ENCODE measurements at regions not wholly inside any gene's neighbourhood (a gene's known extent, or its start where the extent isn't known, plus 50 kb on each side); places are given as distances from the start of the nearest gene placed in this dataset.

GRCh38 chr1:63074321-63074720 lies 248.0 kb upstream of the FOXD3 start:
- H3K79me2 ChIP-seq (ENCODE audit: control insufficient read depth, insufficient read depth, low read length), result no peaks in the 10 kb centered on the region

DNA sequence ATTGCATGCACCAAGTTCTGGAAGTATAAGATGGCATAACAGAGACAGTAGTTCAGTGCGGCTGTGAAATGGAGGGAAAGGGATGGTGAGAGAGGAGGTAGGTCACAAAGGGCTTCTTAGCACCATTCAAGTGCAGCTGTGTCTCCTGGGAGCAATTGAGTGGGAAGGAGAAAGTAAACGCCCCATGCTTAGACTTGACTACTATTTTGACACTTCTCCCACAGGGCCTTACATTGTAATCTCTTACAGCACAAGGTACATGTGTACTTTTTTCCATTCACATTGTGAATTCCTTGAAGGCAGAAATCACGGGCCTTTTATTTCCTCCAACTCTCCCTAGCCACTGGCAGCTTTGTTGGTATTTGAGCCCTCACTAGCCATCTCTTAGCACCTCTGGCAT lies 239.6 kb upstream of the FOXD3 start:
- H3K4me2 ChIP-seq (ENCODE audit: extremely low read depth, insufficient read depth, low read length), result no peak overlapping the region
- no peak overlapping the region for H3K27ac ChIP-seq (ENCODE audit: insufficient read depth, low read length)
- no peaks in the 10 kb centered on the region for H3K4me1 ChIP-seq (ENCODE audit: control insufficient read depth, extremely low read depth, insufficient read depth, low read length)
- no peak overlapping the region for H3K4me3 ChIP-seq (replicated peaks in 1 of 4; ENCODE audit: control extremely low read depth in 1 of 4, insufficient read depth in 1 of 4, low read depth in 3 of 4, low read length in 4 of 4)
- H3K9ac ChIP-seq (ENCODE audit: insufficient read depth, low read length), result no peak overlapping the region
- no peaks in the 10 kb centered on the region for H3K9me3 ChIP-seq (ENCODE audit: control insufficient read depth, insufficient read depth, low read depth, low read length)
- H3K27me3 ChIP-seq (ENCODE audit: control insufficient read depth, insufficient read depth, low read length), result no peaks in the 10 kb centered on the region
- no peak overlapping the region for H2AFZ ChIP-seq (ENCODE audit: low read length)
- DNase-seq (ENCODE audit: low read depth in 2 of 2), result no peak
- H3K36me3 ChIP-seq (ENCODE audit: control insufficient read depth, insufficient read depth, low read length), result no peaks in the 10 kb centered on the region
- TF ChIP-seq EZH2 (IDR thresholded peaks at IDR 0.05; ENCODE audit: low read length, missing control alignments), result no peak
- no peak for TF ChIP-seq CTCF (conservative IDR thresholded peaks at IDR 0.05 in 1 of 2, IDR thresholded peaks at IDR 0.05 in 1 of 2; ENCODE audit: low read depth in 1 of 2, low read length in 2 of 2)
- H3K79me2 ChIP-seq (ENCODE audit: control insufficient read depth, insufficient read depth, low read length), result no peaks in the 10 kb centered on the region
- no peaks in the 10 kb centered on the region for H4K20me1 ChIP-seq (ENCODE audit: control insufficient read depth, extremely low read depth, insufficient read depth, low read length)

More at GRCh38 chr1:63074321-63074720, 248.0 kb upstream of the FOXD3 start:
- H3K4me1 ChIP-seq (ENCODE audit: control insufficient read depth, extremely low read depth, insufficient read depth, low read length), result no peaks in the 10 kb centered on the region
- no peak overlapping the region for H3K27ac ChIP-seq (ENCODE audit: insufficient read depth, low read length)
- no peak overlapping the region for H3K9ac ChIP-seq (ENCODE audit: insufficient read depth, low read length)
- no peaks in the 10 kb centered on the region for H4K20me1 ChIP-seq (ENCODE audit: control insufficient read depth, extremely low read depth, insufficient read depth, low read length)
- H2AFZ ChIP-seq (ENCODE audit: low read length), result no peak overlapping the region
- TF ChIP-seq EZH2 (IDR thresholded peaks at IDR 0.05; ENCODE audit: low read length, missing control alignments), result no peak
- no peak for TF ChIP-seq CTCF (conservative IDR thresholded peaks at IDR 0.05 in 1 of 2, IDR thresholded peaks at IDR 0.05 in 1 of 2; ENCODE audit: low read depth in 1 of 2, low read length in 2 of 2)
- no peak overlapping the region for H3K4me3 ChIP-seq (replicated peaks in 1 of 4; ENCODE audit: control extremely low read depth in 1 of 4, insufficient read depth in 1 of 4, low read depth in 3 of 4, low read length in 4 of 4)
- no peak overlapping the region for H3K4me2 ChIP-seq (ENCODE audit: extremely low read depth, insufficient read depth, low read length)
- no peak for DNase-seq (ENCODE audit: low read depth in 2 of 2)
- H3K36me3 ChIP-seq (ENCODE audit: control insufficient read depth, insufficient read depth, low read length), result no peaks in the 10 kb centered on the region
- peaks cover 23% of the 10 kb centered on the region for H3K27me3 ChIP-seq (ENCODE audit: control insufficient read depth, insufficient read depth, low read length)
- H3K9me3 ChIP-seq (ENCODE audit: control insufficient read depth, insufficient read depth, low read depth, low read length), result no peaks in the 10 kb centered on the region

DNA sequence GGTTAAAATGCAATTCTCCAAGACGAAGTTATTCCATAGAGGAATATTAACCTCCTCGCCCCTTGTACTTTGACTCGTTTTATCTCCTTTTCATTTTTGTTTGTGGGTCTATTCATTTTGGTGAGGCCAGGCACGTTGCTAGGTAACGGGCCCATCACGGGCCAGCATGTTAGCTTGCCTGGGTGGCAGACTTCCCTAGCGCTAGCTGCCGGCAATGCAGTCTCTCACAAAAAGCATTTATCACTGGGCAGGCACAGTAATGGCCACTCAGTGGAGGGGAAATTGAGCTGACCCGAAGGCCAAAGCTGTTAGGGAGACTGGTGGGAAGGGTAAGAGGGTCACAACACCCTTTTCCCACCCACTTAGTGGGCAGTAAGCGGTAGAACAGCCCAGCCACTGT lies 234.4 kb upstream of the FOXD3 start:
- no peaks in the 10 kb centered on the region for H4K20me1 ChIP-seq (ENCODE audit: control insufficient read depth, extremely low read depth, insufficient read depth, low read length)
- TF ChIP-seq CTCF (conservative IDR thresholded peaks at IDR 0.05 in 1 of 2, IDR thresholded peaks at IDR 0.05 in 1 of 2; ENCODE audit: low read depth in 1 of 2, low read length in 2 of 2) (peak in 1 of 2 donors; percentile 9), EZH2 (IDR thresholded peaks at IDR 0.05; ENCODE audit: low read length, missing control alignments) (no peak)
- no peaks in the 10 kb centered on the region for H3K4me1 ChIP-seq (ENCODE audit: control insufficient read depth, extremely low read depth, insufficient read depth, low read length)
- peak in 1 of 2 donors; percentile 11 for DNase-seq (ENCODE audit: low read depth in 2 of 2)
- H2AFZ ChIP-seq (ENCODE audit: low read length), result no peak overlapping the region
- no peak overlapping the region for H3K4me3 ChIP-seq (replicated peaks in 1 of 4; ENCODE audit: control extremely low read depth in 1 of 4, insufficient read depth in 1 of 4, low read depth in 3 of 4, low read length in 4 of 4)
- no peaks in the 10 kb centered on the region for H3K79me2 ChIP-seq (ENCODE audit: control insufficient read depth, insufficient read depth, low read length)
- H3K9ac ChIP-seq (ENCODE audit: insufficient read depth, low read length), result no peak overlapping the region
- H3K9me3 ChIP-seq (ENCODE audit: control insufficient read depth, insufficient read depth, low read depth, low read length), result no peaks in the 10 kb centered on the region
- no peak overlapping the region for H3K27ac ChIP-seq (ENCODE audit: insufficient read depth, low read length)
- no peak overlapping the region for H3K4me2 ChIP-seq (ENCODE audit: extremely low read depth, insufficient read depth, low read length)
- no peaks in the 10 kb centered on the region for H3K36me3 ChIP-seq (ENCODE audit: control insufficient read depth, insufficient read depth, low read length)
- H3K27me3 ChIP-seq (ENCODE audit: control insufficient read depth, insufficient read depth, low read length), result no peaks in the 10 kb centered on the region

All from fibroblast of lung (primary cell).